ENCODE measurements at regions not wholly inside any gene's neighbourhood (a gene's known extent, or its start where the extent isn't known, plus 50 kb on each side); places are given as distances from the start of the nearest gene placed in this dataset.

DNA sequence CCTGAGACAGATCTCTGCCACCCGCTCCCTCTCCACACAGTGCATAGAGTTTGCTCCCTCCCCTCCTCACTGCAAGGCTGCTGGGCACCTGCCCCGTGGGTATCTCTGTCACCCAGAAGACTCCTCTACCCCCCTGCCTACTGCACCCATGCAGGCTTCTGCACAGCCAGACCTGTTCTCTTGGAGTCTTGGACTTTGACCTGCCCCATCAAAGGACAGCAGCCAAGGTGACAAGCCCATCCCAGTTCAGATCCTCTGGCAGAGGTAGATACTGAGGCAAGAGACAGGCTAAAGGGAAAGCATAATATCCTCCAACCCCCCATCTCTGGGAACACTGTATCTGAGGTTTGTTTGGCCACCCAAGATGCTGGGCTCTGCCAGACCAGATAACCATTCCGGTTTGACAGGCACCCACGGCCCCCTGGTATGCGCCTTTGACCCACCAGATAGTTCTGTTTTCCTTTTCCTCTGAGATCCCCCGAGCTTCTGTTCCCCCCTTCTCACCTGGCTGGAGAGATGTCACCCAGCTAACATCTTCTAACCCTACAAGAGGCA, 239.6 kb downstream of the SOX9 start:
- CTCF ChIA-PET (ENCODE audit: partially characterized antibody) = no interaction called here
- no peak overlapping the region for H3K27ac ChIP-seq (ENCODE audit: low read depth, low read length)
- H3K4me3 ChIP-seq (ENCODE audit: low read length in 2 of 2) = no peak overlapping the region
- Mint-ChIP-seq H3K27me3 (peaks cover 0 to 8% of the 10 kb centered on the region in 2 donors), H3K27ac (no peak overlapping the region), H3K9me3 (peaks cover 0 to 16% (median 7%) of the 10 kb centered on the region in 8 donors), H3K4me1 (no peaks in the 10 kb centered on the region), H3K4me3 (no peak overlapping the region), H3K36me3 (no peaks in the 10 kb centered on the region)
- POLR2A ChIA-PET (ENCODE audit: partially characterized antibody) = no interaction called here
- no peak for DNase-seq
- H3K27me3 ChIP-seq (ENCODE audit: insufficient read depth, low read length) = no peaks in the 10 kb centered on the region
- intact Hi-C loops (cut with micrococcal nuclease) = no loop called here
- no peaks in the 10 kb centered on the region for H3K9me3 ChIP-seq (ENCODE audit: control insufficient read depth in 1 of 2, low read length in 2 of 2)
- no peaks in the 10 kb centered on the region for H3K4me1 ChIP-seq (ENCODE audit: insufficient read depth, low read length)
- H3K36me3 ChIP-seq (ENCODE audit: insufficient read depth, low read length) = no peaks in the 10 kb centered on the region

DNA sequence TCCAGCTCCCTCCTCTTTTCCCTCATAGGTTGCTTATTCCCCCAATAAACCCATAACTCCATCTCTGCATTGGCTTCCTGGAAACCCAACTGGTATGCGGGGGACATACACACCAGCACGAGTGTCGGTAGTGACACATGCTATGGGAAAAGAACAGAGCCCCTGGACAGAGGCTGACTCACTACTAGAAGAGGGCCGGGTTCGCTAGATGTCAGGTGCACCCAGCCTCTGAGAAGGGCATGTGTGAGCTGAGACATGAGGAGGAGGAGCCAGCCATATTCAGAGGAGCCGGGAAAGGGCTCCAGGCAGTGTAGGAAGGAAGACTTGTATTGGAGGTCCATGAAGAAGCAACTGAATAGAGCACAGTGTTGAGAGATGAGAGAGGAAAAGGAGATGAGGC, 241.1 kb downstream of the SOX9 start:
- ChIA-PET POLR2A (ENCODE audit: partially characterized antibody) (no interaction called here), CTCF (ENCODE audit: partially characterized antibody) (no interaction called here)
- H3K36me3 Mint-ChIP-seq = no peaks in the 10 kb centered on the region
- Histone ChIP-seq H3K9me3 (ENCODE audit: control insufficient read depth in 1 of 2, low read length in 2 of 2) (no peaks in the 10 kb centered on the region), H3K27ac (ENCODE audit: low read depth, low read length) (no peak overlapping the region), H3K27me3 (ENCODE audit: insufficient read depth, low read length) (no peaks in the 10 kb centered on the region), H3K4me3 (ENCODE audit: low read length in 2 of 2) (no peak overlapping the region), H3K4me1 (ENCODE audit: insufficient read depth, low read length) (no peaks in the 10 kb centered on the region), H3K36me3 (ENCODE audit: insufficient read depth, low read length) (no peaks in the 10 kb centered on the region)
- H3K27ac Mint-ChIP-seq = no peak overlapping the region
- H3K4me3 Mint-ChIP-seq = no peak overlapping the region
- intact Hi-C loops (cut with micrococcal nuclease) = no loop called here
- no peak for DNase-seq
- no peaks in the 10 kb centered on the region for H3K4me1 Mint-ChIP-seq
- H3K27me3 Mint-ChIP-seq = peaks cover 0 to 8% of the 10 kb centered on the region in 2 donors
- H3K9me3 Mint-ChIP-seq = peaks cover 0 to 14% (median 3%) of the 10 kb centered on the region in 8 donors

DNA sequence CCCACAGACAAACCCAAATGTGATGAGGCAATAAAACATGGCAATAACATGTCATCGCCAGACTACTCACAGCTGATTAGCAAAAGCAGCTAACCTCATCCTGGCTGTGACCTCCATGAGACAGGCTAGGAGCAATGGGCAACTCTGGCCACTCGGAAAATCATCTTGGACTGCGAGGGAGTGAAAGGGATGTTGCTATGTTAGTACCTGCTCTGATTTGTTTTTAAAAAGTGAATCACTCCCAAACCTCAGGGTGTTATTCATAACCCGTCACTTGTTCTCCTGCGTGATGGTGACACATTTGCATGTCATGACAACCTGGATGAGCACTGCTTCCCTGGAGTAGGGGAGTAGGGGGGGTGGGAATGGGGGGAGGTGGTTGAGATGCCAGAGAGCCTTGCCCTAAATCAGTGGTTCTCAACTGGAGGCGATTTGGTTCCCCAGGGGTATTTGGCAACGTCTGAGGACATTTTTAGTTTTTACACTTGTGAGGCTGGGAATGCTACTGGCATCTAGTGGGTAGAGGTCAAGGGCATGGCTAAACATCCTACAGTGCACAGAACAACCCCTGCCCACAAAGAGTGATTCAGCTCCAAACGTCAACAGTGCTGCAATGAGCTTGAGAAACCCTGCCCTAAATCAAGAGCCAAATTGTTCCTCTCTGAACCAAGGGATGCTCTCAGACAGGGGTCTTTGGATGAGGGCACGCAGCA, 241.7 kb downstream of the SOX9 start:
- no peak overlapping the region for H3K4me3 ChIP-seq (ENCODE audit: low read length in 2 of 2)
- H3K36me3 ChIP-seq (ENCODE audit: insufficient read depth, low read length) = no peaks in the 10 kb centered on the region
- no peak overlapping the region for H3K4me3 Mint-ChIP-seq
- H3K27ac ChIP-seq (ENCODE audit: low read depth, low read length) = no peak overlapping the region
- no peaks in the 10 kb centered on the region for H3K36me3 Mint-ChIP-seq
- H3K27ac Mint-ChIP-seq = no peak overlapping the region
- ChIA-PET CTCF (ENCODE audit: partially characterized antibody) (no interaction called here), POLR2A (ENCODE audit: partially characterized antibody) (no interaction called here)
- peaks cover 0 to 9% (median 2%) of the 10 kb centered on the region in 8 donors for H3K9me3 Mint-ChIP-seq
- H3K27me3 Mint-ChIP-seq = peaks cover 0 to 8% of the 10 kb centered on the region in 2 donors
- H3K9me3 ChIP-seq (ENCODE audit: control insufficient read depth in 1 of 2, low read length in 2 of 2) = no peaks in the 10 kb centered on the region
- no peaks in the 10 kb centered on the region for H3K4me1 Mint-ChIP-seq
- intact Hi-C loops (cut with micrococcal nuclease) = no loop called here
- no peaks in the 10 kb centered on the region for H3K4me1 ChIP-seq (ENCODE audit: insufficient read depth, low read length)
- no peak for DNase-seq
- H3K27me3 ChIP-seq (ENCODE audit: insufficient read depth, low read length) = no peaks in the 10 kb centered on the region

DNA sequence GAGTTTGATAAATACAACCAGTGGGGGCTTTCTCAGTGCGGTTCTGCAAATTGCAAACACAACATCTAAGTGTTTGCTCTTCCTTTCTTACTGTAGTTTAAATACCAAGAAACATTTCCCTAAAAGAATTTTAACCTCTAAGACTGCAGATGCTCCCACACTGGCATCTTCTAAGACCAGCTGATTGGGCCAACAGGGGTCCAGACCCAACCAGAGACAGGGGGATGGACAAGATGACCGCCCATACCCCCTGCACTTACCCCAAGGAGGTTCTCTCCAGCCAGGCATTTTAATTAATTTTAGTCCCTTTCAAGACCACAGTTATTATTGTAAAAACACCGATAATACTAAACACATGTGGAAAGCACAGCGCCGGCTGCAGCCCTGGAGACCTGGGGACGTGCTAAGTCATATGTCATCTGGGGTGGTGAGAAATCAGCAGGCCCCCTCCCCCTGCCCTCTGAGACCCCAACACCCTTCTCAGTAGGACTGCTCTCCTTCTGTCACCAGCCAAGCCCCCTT, 242.3 kb downstream of the SOX9 start:
- H3K9me3 ChIP-seq (ENCODE audit: control insufficient read depth in 1 of 2, low read length in 2 of 2) = no peaks in the 10 kb centered on the region
- no peak overlapping the region for H3K4me3 ChIP-seq (ENCODE audit: low read length in 2 of 2)
- Mint-ChIP-seq H3K4me3 (no peak overlapping the region), H3K27me3 (peaks cover 0 to 8% of the 10 kb centered on the region in 2 donors), H3K36me3 (no peaks in the 10 kb centered on the region), H3K4me1 (no peaks in the 10 kb centered on the region), H3K27ac (no peak overlapping the region), H3K9me3 (peaks cover 0 to 4% (median 2%) of the 10 kb centered on the region in 8 donors)
- H3K36me3 ChIP-seq (ENCODE audit: insufficient read depth, low read length) = no peaks in the 10 kb centered on the region
- no peaks in the 10 kb centered on the region for H3K4me1 ChIP-seq (ENCODE audit: insufficient read depth, low read length)
- CTCF ChIA-PET (ENCODE audit: partially characterized antibody) = no interaction called here
- POLR2A ChIA-PET (ENCODE audit: partially characterized antibody) = no interaction called here
- no peak overlapping the region for H3K27ac ChIP-seq (ENCODE audit: low read depth, low read length)
- no peak for DNase-seq
- no peaks in the 10 kb centered on the region for H3K27me3 ChIP-seq (ENCODE audit: insufficient read depth, low read length)
- intact Hi-C loops (cut with micrococcal nuclease) = no loop called here

DNA sequence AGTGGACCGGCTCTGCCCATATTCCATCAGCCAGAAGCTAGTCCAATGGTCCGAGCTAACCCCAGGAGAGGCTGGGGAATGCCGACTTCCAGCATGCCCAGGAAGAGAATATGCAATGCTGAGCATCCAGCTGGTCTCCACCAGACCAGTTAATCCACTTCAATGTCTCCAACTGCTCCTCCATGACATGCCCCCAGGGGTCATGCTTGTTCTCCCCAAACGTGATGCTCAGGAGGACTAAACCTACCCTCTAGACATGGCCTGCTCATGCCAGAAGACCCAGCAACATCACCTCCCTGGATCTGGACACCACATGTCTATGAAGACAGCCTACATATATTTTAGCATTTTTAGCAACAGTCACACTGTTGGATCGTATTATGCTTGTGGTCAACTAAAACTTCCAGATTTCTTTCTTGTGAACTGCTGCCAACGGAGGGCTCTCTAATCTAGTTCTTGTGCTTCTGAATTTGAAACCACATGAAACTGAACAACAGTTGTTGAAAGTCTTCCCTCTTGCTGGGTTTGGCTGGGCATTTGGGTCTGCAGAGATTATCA, 245.1 kb downstream of the SOX9 start:
- no peaks in the 10 kb centered on the region for H3K36me3 ChIP-seq (ENCODE audit: insufficient read depth, low read length)
- DNase-seq = no peak
- H3K27ac ChIP-seq (ENCODE audit: low read depth, low read length) = no peak overlapping the region
- H3K4me3 ChIP-seq (ENCODE audit: low read length in 2 of 2) = no peak overlapping the region
- POLR2A ChIA-PET (ENCODE audit: partially characterized antibody) = no interaction called here
- H3K4me3 Mint-ChIP-seq = no peak overlapping the region
- no peaks in the 10 kb centered on the region for H3K4me1 Mint-ChIP-seq
- H3K27ac Mint-ChIP-seq = no peak overlapping the region
- peaks cover 0 to 4% (median 0%) of the 10 kb centered on the region in 8 donors for H3K9me3 Mint-ChIP-seq
- peaks cover 0 to 3% of the 10 kb centered on the region in 2 donors for H3K27me3 Mint-ChIP-seq
- no peaks in the 10 kb centered on the region for H3K9me3 ChIP-seq (ENCODE audit: control insufficient read depth in 1 of 2, low read length in 2 of 2)
- CTCF ChIA-PET (ENCODE audit: partially characterized antibody) = no interaction called here
- no peaks in the 10 kb centered on the region for H3K27me3 ChIP-seq (ENCODE audit: insufficient read depth, low read length)
- intact Hi-C loops (cut with micrococcal nuclease) = no loop called here
- no peaks in the 10 kb centered on the region for H3K36me3 Mint-ChIP-seq
- no peaks in the 10 kb centered on the region for H3K4me1 ChIP-seq (ENCODE audit: insufficient read depth, low read length)

DNA sequence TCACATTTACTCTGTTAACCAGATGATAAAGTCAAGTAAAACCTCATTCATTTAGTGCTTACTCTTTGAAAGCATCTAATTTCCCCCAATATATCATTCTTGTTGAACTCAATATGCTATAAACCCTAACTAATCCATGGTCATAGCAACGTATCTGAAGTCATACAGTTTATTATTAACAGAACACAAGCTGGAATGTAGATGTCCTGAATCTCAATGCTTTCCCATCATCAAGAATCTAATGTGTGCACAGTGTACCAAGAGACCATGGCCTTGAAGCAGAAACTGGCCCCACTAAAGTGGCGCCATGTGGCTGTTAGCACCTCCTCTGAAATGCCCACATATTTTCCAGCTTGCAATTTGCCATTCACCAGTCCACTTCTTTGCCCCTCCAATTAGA, 245.8 kb downstream of the SOX9 start:
- CTCF ChIA-PET (ENCODE audit: partially characterized antibody) = interaction anchor here (1.0 kb wide), 1 partner anchor 9 kb away, joined by 3 read pairs; no protein-coding TSS in a partner anchor
- no peaks in the 10 kb centered on the region for H3K36me3 Mint-ChIP-seq
- no peak overlapping the region for H3K4me3 ChIP-seq (ENCODE audit: low read length in 2 of 2)
- H3K4me3 Mint-ChIP-seq = no peak overlapping the region
- H3K4me1 ChIP-seq (ENCODE audit: insufficient read depth, low read length) = no peaks in the 10 kb centered on the region
- intact Hi-C loops (cut with micrococcal nuclease) = no loop called here
- no peaks in the 10 kb centered on the region for H3K36me3 ChIP-seq (ENCODE audit: insufficient read depth, low read length)
- no peaks in the 10 kb centered on the region for H3K9me3 ChIP-seq (ENCODE audit: control insufficient read depth in 1 of 2, low read length in 2 of 2)
- H3K27ac Mint-ChIP-seq = no peak overlapping the region
- H3K4me1 Mint-ChIP-seq = no peaks in the 10 kb centered on the region
- POLR2A ChIA-PET (ENCODE audit: partially characterized antibody) = no interaction called here
- no peaks in the 10 kb centered on the region for H3K27me3 ChIP-seq (ENCODE audit: insufficient read depth, low read length)
- H3K27me3 Mint-ChIP-seq = peaks cover 0 to 3% of the 10 kb centered on the region in 2 donors
- H3K27ac ChIP-seq (ENCODE audit: low read depth, low read length) = no peak overlapping the region
- peaks cover 0 to 4% (median 0%) of the 10 kb centered on the region in 8 donors for H3K9me3 Mint-ChIP-seq
- no peak for DNase-seq

DNA sequence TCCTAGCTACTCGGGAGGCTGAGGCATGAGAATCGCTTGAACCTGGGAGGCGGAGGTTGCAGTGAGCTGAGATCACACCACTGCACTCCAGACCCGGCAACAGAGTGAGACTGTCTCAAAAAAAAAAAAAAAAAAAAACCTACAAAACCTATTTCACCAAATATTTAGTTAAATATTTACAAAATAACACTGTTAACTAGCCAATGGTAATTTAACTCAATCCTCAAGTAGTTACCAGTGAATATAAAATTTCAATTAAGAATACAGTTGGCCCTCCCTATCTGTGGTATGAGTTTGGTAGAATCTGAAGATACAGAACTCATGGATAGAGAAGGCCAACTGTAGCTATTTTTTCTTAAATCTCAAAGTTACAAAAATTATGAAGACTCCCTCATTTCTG, 247.4 kb downstream of the SOX9 start:
- intact Hi-C loops (cut with micrococcal nuclease) = no loop called here

More for the DNA sequence above, 247.4 kb downstream of the SOX9 start:
- DNase-seq = no peak
- Histone ChIP-seq H3K4me3 (ENCODE audit: low read length in 2 of 2) (no peak overlapping the region), H3K27ac (ENCODE audit: low read depth, low read length) (no peak overlapping the region), H3K27me3 (ENCODE audit: insufficient read depth, low read length) (no peaks in the 10 kb centered on the region), H3K4me1 (ENCODE audit: insufficient read depth, low read length) (no peaks in the 10 kb centered on the region), H3K9me3 (ENCODE audit: control insufficient read depth in 1 of 2, low read length in 2 of 2) (no peaks in the 10 kb centered on the region), H3K36me3 (ENCODE audit: insufficient read depth, low read length) (no peaks in the 10 kb centered on the region)
- Mint-ChIP-seq H3K27me3 (no peaks in the 10 kb centered on the region), H3K4me3 (no peak overlapping the region), H3K9me3 (peaks cover 0 to 4% (median 0%) of the 10 kb centered on the region in 8 donors), H3K27ac (no peak overlapping the region), H3K4me1 (no peaks in the 10 kb centered on the region), H3K36me3 (no peaks in the 10 kb centered on the region)
- POLR2A ChIA-PET (ENCODE audit: partially characterized antibody) = no interaction called here
- CTCF ChIA-PET (ENCODE audit: partially characterized antibody) = no interaction called here

Data from CD4-positive, alpha-beta memory T cell (primary cell).